ENCODE measurements at regions not wholly inside any gene's neighbourhood (a gene's known extent, or its start where the extent isn't known, plus 50 kb on each side); places are given as distances from the start of the nearest gene placed in this dataset.

GRCh38 chr21:43345746-43346409, 81.1 kb downstream of the SIK1 start:
- Mint-ChIP-seq H3K4me3 (ENCODE audit: unreplicated experiment) (no peak overlapping the region), H3K27ac (ENCODE audit: low read depth, unreplicated experiment) (no peak overlapping the region), H3K9me3 (ENCODE audit: unreplicated experiment) (no peaks in the 10 kb centered on the region), H3K27me3 (ENCODE audit: insufficient read depth, unreplicated experiment) (no peaks in the 10 kb centered on the region), H3K36me3 (ENCODE audit: insufficient read depth, unreplicated experiment) (no peaks in the 10 kb centered on the region), H3K4me1 (ENCODE audit: insufficient read depth, unreplicated experiment) (peaks cover 3% of the 10 kb centered on the region)
- intact Hi-C loops (cut with micrococcal nuclease), result no loop called here
- peak; percentile 88 for DNase-seq (ENCODE audit: unreplicated experiment)
- CTCF ChIA-PET, result interaction anchor here (0.6 to 1.2 kb wide), 2 partner anchors 8 to 301 kb away, joined by 3 read pairs; no protein-coding TSS in a partner anchor
- POLR2A ChIA-PET, result no interaction called here
- TF ChIP-seq CTCF (IDR thresholded peaks at IDR 0.05; ENCODE audit: unreplicated experiment), result no peak
- no TSS peak for BruUV-seq (replicated peaks)

- H3K9me3 Mint-ChIP-seq (ENCODE audit: unreplicated experiment), result no peaks in the 10 kb centered on the region
- H3K36me3 Mint-ChIP-seq (ENCODE audit: insufficient read depth, unreplicated experiment), result no peaks in the 10 kb centered on the region
- no peak for TF ChIP-seq CTCF (IDR thresholded peaks at IDR 0.05; ENCODE audit: unreplicated experiment)
- CTCF ChIA-PET, result interaction anchor here (0.6 to 1.2 kb wide), 2 partner anchors 9 to 302 kb away, joined by 3 read pairs; no protein-coding TSS in a partner anchor
- intact Hi-C loops (cut with micrococcal nuclease), result no loop called here
- BruUV-seq (replicated peaks), result no TSS peak
- no peaks in the 10 kb centered on the region for H3K27me3 Mint-ChIP-seq (ENCODE audit: insufficient read depth, unreplicated experiment)
- DNase-seq (ENCODE audit: unreplicated experiment), result no peak
- H3K4me1 Mint-ChIP-seq (ENCODE audit: insufficient read depth, unreplicated experiment), result peaks cover 8% of the 10 kb centered on the region
- H3K4me3 Mint-ChIP-seq (ENCODE audit: unreplicated experiment), result no peak overlapping the region
- no peak overlapping the region for H3K27ac Mint-ChIP-seq (ENCODE audit: low read depth, unreplicated experiment)
- POLR2A ChIA-PET, result no interaction called here
Observed at GRCh38 chr21:43345046-43345745, 81.7 kb downstream of the SIK1 start.

- no peak for TF ChIP-seq CTCF (IDR thresholded peaks at IDR 0.05; ENCODE audit: unreplicated experiment)
- Mint-ChIP-seq H3K36me3 (ENCODE audit: insufficient read depth, unreplicated experiment) (no peaks in the 10 kb centered on the region), H3K4me1 (ENCODE audit: insufficient read depth, unreplicated experiment) (peaks cover 10% of the 10 kb centered on the region), H3K27ac (ENCODE audit: low read depth, unreplicated experiment) (no peak overlapping the region), H3K4me3 (ENCODE audit: unreplicated experiment) (no peak overlapping the region), H3K27me3 (ENCODE audit: insufficient read depth, unreplicated experiment) (no peaks in the 10 kb centered on the region), H3K9me3 (ENCODE audit: unreplicated experiment) (no peaks in the 10 kb centered on the region)
- ChIA-PET CTCF (no interaction called here), POLR2A (interaction anchor here (0.6 kb wide), 1 partner anchor 11 kb away, joined by 4 read pairs; no protein-coding TSS in a partner anchor)
- BruUV-seq (replicated peaks), result no TSS peak
- intact Hi-C loops (cut with micrococcal nuclease), result no loop called here
- DNase-seq (ENCODE audit: unreplicated experiment), result no peak
Observed at GRCh38 chr21:43343992-43344886, 82.7 kb downstream of the SIK1 start.

All from MCF 10A (cell line).